ENCODE measurements at regions not wholly inside any gene's neighbourhood (a gene's known extent, or its start where the extent isn't known, plus 50 kb on each side); places are given as distances from the start of the nearest gene placed in this dataset.

DNA sequence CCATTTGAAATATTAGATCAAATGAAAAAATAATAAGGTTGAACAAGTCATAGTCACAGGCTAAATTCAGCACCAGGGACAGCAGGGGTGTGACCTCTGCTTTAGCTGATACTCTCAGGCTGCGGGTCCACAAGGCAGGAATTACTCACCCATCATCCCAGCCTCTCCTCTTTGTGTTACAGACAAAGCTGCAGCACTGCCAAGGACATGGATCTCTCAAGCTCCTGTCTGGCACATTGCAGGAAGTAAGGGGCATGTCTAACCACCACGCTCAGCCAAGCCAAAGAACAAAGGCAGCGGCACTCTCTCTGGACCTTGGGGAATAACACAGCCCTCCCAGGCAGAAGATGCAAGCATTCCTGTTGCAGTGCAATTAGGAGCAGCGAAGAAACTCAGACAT is 783.8 kb downstream of the VRK1 start:
- no peak for DNase-seq (ENCODE audit: low spot score)

DNA sequence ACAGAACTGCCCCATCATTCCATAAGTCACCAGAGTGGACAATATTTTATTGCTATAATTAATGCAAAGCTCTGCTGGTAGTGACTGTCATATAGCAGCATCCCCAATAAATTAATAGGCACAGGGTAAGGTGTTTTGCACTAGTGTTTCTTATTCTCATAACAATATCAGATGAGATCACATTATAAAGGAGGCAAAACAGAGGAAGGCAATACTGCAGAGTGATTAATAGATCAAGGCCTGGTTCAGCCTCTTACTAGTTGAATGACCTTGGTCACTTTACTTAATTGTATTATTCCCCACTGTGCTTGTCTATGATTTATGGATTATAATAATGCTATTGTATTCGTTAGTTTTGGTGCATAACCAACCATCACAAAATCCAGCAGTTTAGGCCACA is 784.8 kb downstream of the VRK1 start:
- no peak for DNase-seq (ENCODE audit: low spot score)

DNA sequence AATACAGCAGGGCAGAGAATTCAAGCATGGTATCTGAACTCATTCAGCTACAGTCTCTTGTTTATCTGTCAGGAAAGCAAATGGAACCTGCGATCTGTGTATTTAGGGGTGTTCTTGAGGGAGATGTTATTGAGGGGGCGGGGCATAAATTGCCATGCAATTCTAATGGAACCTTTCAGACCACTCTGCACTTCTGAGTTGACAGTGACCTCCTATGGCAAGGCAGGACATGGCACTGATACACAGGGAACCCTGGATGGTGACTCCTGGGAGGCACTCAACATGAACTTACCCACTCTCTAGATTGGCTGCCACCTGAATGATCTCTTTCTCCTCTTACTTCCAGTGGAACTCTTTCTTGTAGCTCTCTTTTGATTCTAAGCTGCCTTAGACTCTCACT is 787.3 kb downstream of the VRK1 start:
- DNase-seq (ENCODE audit: low spot score): no peak

DNA sequence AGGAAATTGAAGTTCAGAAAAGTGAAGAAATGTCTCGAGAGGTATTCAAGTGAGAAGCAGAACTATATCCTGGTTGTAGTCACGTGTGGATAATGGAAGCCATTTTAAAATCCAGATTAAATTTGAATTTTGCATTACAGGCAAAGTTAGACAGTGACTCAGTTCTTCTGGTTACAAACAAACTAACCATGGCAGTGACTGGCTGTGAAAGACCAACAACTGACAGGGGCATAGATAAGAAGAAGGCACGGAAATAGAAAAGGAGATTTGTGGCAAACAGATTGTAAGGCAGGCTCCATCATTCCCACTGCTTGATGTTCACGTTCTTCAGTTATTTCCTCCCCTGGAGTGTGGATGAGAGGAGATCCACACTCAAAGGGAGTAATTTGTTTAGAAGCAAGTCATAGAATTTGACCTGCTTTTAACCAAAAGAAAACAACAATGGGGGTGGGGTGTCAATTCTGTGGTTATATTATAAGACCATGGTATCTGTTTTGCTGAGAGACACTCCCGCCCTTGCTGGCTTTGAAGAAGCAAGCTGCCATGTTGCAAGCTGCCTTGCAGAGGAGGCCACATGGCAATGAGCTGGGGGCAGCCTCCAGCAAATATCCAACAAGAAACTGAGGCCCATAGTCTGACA is 795.3 kb downstream of the VRK1 start:
- no peak for DNase-seq (ENCODE audit: low spot score)

DNA sequence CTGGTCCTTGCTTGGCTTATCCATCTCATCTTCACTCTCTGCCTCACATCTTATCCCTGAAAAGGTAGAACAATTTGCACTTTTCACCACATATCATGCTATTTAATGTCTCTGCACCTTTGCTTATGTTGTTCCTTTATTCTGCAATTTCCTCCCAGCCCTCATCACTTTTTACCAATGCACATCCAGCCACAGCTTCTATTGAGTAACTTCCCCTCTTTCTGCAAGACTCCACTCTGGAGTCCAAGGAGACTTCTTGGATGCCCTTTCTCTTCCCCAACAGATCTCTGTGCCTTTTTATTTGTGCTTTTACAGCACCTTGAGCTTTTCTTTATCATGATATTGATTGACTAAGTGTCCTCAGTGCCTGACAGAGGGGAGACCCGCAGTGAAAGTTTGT is 797.1 kb downstream of the VRK1 start:
- DNase-seq (ENCODE audit: low spot score): no peak

DNA sequence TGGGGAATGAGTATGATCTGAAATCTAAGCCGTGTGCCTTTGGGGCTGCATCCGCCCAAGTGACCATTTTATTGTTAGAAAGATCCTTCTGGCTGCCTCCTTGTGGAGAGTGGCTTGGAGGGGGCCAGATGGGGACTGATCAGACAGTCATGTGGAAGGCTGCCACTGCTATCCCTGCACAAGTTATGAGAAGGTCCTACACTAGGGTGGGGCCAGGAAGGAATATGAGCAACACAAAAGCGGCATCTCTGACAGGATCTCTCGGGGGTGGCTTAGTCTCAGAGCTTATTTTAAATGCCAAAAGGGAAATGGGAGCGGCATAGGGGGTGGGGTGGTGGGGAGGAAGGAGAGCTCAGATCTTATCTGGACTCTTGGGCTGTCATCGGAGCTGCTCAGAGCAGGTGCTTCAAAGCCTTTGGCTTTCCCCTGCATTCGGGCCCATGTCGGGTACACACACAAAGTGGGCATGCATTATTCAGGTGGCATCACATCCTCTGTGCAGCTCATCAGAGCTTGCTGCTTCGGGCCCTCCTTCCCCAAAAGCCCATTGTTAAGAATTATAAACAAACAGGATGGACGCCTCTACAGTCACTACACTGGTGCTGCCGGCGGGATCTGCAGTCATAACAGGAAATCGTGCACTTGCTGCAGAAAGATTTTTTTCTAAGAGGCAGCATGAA is 805.4 kb downstream of the VRK1 start:
- DNase-seq (ENCODE audit: low spot score): no peak

DNA sequence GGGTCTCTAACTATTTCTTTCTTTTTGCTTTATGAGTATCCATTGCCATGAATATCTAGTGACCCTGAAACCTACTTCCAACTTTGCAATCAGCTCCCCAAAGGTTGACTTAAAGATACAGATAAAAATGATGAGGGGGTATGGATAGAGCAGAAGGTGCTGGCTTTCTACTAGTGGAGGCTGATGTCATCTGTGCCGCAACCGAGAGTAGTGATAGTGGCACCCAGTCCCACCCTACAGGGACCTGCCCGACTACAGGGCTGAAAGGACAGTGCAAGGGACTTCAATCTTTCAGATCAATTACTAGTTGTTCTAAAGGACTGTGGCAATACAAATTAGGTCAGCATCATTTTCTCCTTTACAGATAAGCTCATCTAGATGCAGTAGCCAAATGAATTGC is 806.0 kb downstream of the VRK1 start:
- no peak for DNase-seq (ENCODE audit: low spot score)

DNA sequence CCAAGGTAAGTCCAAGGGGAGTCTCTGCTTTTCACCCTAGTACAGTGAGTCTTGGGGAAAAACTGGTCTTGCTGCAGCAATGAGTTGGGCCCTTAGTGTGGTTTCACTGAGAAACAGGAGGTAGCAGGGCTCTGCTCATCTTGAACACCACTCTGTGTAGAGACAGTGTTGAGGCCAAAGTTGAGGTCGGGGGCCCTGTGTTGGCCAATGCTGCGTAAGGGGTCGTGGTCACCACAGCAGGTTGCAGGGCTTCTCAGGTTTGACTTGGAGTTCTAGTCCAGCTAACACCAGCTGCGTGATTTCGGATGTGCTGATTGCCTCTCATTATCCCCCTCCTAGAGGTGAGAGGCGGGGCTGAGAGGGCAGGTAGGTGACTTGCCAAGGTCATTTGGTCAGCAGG is 807.5 kb downstream of the VRK1 start:
- DNase-seq (ENCODE audit: low spot score): no peak

DNA sequence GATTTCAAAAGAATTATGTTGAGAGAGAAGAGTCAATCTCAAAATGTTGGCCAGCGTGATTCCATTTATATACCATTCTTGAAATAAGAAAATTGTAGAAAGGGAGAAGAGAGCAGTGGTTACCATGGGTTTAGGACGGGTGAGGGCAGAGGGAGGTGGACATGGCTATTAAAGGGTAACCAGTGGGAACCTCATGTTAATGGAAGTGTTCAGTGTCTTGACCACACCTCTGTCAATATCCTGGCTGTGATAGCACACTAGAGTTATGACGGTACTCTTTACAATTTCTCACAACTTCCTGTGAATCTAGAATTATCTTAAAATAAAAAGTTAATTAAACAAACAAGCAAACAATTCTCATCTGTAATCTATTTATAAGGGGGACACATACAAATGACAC is 821.2 kb downstream of the VRK1 start:
- no peak for DNase-seq (ENCODE audit: low spot score)

DNA sequence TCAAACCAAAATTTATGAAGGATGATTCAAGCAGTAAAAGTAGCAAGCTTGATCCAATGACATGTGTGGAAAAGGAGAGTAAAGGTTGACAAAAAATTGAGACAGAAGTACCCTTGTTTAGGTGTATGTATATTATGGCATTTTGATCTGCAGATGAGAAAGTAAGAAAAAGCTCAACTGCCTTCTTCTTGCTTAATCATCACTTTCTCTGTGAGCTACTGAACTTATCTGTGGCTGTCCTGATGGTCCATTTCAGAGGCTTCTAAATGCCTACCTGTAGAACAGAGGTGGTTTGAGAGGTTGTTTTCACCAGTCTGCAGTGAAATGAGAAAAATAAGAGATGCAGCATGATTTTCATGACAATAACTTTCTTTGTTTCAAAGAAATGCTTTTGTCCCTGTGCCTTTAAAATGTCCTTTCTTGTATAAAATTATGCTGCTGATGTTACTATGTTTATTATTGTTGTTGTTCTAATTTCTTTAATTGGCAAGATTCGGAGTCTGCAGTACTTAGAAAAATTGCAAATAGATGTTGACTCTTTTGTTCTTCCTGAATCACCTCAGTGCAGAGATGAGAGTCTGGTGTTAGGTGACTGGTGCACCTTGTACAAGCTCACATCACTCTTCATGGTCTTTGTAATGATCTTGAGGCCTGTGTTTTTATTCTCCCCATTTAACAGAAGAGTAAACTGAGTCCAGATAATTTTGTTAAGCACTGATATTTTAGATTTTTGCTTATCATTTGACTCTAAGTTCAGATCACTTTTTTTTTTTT is 821.9 kb downstream of the VRK1 start:
- no peak for DNase-seq (ENCODE audit: low spot score)

DNA sequence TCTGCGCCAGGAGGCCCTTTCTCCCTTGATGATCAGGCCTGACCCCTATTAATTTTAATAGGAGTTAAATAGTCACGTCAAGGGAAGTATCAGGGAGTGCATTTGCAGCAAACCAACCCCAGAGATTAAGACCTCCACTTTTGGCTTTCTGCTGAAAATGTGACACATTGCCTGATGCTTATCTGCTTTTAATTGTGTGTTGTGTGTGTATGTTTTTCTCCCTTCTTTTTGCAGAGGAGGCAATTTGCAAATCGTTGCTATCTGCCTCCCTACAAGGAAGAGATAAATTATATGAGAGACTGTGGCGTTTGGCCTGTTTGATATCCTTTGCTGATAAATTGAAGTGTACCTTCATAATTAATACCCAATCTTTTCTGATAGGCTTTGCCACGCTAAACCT is 822.9 kb downstream of the VRK1 start:
- no peak for DNase-seq (ENCODE audit: low spot score)

DNA sequence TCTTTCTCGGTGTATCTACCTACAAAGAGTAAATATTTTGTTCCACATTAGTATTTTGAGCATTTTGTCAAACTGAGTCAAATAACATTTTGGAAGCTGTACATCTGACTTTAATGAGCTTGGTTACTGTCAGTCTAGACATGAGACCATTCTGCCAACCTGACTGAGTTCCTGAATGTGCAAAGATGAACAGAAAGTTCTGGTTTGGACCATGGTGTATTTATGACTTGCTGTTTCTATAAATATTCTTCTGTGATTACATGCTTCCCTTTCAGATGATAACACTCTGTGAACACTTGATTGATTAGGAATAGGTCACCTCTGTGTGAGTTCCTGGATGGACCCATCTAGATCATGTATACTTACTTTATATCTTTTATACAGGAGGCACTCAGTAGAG is 827.8 kb downstream of the VRK1 start:
- DNase-seq (ENCODE audit: low spot score): no peak

DNA sequence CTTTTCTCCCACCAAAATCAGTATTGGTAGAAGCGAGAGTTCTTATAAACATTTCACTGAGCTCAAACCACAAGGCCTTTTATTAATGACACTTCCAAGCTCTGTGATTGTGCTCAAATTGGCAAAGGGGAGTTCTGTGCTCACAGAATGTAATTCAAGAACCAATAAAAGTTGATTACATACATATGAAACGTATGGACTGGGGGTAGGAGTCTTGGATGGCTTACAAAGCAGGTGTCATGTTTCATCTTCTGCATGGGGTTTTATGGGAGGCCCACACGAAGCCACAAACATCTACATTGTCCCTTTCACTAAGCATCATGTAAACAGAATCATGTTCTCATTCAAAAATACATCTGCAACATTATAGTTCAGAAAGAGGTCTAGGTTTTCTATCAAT is 828.3 kb downstream of the VRK1 start:
- DNase-seq (ENCODE audit: low spot score): no peak

DNA sequence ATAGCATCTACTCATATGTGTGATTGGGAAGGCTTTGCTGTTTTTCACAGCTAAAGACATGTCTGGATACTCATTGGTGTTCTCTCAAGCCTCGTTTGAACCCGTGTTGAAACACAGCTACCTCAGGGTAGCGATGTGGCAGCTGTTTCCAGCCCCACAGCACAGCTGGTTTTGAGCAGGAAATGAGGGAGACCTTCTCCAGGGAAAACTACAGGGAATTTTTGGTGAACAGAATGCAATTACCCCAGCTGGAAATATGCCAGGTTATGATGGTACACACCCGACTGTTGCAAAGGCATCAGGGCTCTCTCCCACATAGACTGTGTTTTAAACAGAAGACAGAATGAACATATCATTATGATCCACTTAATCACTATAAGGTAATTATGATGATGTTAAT is 828.9 kb downstream of the VRK1 start:
- no peak for DNase-seq (ENCODE audit: low spot score)

DNA sequence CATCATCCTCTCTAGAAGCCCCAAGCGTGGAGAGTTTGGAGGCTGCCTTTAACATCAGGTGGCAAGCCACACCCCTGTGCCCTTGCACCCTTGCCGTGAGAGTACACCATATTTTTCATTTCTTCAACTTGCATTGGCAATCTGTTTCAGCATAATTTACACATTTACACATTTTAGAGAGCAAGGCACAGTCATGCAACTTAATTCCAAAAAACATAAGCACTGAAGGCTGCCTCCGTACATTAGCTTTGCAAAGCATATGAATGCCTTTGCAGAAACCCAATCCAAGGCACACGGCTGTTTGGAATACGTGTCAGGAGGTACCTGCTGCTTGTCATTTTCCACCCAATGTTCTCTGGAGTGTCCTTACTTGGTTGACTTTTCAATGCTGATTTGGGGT is 833.1 kb downstream of the VRK1 start:
- DNase-seq (ENCODE audit: low spot score): no peak

DNA sequence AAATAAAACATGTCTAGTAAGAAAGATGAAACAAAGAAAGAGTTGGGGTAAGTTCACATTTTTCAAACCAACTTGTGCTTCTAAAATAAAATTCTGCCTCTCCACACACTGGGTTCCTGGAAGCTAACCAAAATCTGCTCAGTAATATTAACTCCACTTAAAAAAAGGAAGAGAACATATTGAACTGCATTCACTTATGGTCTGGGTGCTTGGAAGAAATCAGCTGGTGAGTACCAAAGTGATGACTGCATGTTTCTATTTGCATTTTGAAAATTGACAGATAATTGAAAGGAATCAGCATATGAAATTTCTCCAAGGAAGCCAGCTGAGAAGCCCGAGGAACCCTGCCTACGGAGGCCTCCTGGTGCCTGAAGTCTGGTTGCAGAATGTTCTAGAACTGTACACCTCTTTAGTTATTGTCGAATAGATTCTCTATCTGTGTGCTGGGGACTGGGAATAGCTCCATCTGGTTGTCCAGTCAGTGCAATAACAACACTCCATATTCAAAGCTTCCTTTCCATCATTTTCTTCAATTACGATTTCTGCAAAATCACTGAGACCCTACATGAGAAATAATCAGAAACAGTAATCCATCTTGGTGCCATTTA is 836.1 kb downstream of the VRK1 start:
- no peak for DNase-seq (ENCODE audit: low spot score)

DNA sequence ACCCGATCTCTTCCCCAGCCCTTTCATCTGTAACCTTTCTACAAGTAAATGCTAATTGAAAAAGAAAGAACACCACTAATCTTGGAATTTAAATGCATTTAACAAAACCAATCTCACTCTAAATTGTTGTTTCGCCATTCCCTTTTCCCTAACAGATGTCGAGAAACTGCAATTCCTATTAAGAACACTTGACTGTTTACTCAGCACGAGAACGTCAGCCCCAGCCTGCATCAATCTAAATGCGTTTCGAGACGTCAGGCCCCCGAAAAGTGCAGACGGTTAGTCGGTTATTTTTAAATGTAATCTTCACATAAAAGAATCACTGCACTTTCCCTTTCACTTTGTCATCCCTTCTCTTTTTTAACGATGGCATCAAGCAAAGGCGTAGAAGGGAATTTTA is 837.6 kb downstream of the VRK1 start:
- no peak for DNase-seq (ENCODE audit: low spot score)

DNA sequence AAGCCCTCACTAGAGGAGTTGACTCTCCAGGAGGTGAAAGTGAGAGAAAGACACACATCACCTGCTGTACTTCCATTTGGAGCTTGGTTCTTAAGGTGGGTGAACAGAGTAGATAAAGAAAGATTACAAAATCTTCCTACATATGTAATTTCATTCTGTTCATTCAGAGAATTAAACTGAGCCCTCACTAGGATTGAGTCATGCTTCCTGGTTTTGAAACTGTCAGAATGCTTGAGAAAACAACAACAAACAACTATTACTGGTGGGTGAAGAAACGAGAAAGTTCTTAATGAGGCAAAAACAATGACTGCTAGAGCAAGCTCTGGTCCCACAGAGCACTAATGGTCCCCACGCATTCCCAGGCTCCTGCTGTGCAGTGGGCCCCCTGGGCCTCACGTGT is 841.7 kb downstream of the VRK1 start:
- DNase-seq (ENCODE audit: low spot score): no peak

DNA sequence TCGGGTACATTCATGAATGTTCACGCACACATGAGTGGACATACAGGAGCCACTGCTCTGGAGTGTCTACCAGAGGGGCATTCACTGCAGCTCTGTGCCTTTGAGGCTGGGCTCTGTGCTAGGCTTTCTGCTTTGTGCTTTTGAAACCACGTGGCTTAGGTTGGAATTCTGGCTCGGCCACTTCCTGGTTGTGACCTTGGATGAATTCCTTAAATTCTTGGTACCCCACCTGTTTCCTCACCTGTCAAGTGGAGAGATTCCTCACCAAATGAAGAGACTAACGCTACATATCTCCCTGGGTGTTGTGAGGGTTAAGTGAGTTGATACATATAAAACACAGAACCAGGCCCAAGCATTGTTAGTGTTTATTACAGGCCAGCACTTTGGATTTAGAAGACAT is 842.8 kb downstream of the VRK1 start:
- no peak for DNase-seq (ENCODE audit: low spot score)

DNA sequence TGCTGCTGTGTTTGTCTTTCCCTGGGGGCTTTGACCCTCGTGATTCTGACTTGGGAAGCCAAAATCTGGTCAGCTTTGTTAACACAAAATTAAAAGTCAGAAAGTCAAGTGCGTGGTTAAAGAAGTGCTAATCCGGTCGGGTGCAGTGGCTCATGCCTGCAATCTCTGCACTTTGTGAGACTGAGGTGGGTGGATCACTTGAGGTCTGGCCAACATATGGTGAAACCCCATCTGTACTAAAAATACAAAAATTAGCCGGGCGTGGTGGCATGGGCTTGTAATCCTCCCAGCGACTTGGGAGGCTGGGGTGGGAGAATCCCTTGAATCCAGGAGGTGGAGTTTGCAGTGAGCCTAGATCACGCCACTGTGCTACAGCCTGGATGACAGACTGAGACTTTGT is 844.6 kb downstream of the VRK1 start:
- no peak for DNase-seq (ENCODE audit: low spot score)

DNA sequence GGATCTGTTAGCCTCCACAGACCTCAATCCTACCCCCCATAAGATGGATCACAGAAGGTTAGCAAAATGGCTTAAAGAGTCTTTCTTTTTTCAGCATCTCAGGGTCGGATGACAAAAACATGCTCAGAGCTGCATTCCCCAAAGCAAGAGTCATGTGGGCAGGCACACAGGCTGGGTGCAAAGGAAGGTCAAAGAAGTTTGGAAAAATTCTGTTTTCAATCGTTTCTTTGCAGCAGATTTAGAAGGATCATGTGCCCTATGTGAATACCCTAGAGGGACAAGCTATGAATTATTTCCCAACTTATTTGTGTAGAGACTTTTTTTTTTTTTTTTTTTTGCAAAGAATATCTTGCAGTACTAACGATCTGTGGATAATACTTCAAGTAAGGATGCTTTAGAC is 845.4 kb downstream of the VRK1 start:
- DNase-seq (ENCODE audit: low spot score): no peak

DNA sequence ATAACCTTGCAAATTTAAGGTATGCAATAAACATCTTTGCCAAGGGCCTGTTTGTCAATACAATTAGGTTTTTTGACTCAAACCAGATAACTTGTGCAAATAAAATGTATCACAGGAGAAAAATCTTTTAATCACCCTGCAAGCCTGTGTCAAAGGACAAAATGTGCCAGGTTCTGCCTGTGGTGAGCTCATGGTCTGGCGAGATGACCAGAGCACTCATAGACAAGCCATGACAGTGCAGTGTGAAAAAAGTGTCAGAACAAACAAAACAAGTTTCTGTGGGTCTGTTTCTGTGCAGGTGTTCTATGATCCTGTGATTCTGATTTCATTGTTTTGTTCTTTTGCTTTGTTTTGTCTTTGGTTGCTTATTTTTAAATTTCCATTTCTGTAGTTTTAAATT is 847.2 kb downstream of the VRK1 start:
- DNase-seq (ENCODE audit: low spot score): no peak

DNA sequence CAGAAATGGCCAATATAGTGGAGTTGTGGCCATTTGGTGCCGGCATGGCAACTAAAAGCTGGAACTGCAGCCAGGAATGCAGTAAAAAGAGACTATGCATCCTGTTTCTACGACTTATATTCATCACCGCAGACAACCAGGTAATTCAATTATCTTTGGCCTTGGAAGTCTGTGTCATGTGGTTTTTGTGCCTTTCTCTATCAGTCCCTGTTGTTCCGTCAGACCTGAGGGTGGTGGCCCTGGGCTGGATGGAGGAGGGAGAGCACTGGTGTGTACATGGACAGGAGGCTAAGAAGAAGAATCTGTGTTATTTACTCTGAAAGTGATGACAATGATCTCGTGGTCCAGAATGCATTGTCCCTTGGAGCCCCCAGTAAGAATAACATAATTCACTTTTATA is 852.6 kb downstream of the VRK1 start:
- no peak for DNase-seq (ENCODE audit: low spot score)
